ENCODE measurements at regions not wholly inside any gene's neighbourhood (a gene's known extent, or its start where the extent isn't known, plus 50 kb on each side); places are given as distances from the start of the nearest gene placed in this dataset.

GRCh38 chrX:117335209-117335608 lies 781.4 kb downstream of the KLHL13 start:
- TF ChIP-seq POLR2A (IDR thresholded peaks at IDR 0.05) (no peak), CTCF (IDR thresholded peaks at IDR 0.05) (no peak)
